ENCODE measurements at regions not wholly inside any gene's neighbourhood (a gene's known extent, or its start where the extent isn't known, plus 50 kb on each side); places are given as distances from the start of the nearest gene placed in this dataset.
"Not testable (repeated sequence)": the region's sequence is repeated elsewhere in the genome, so short reads cannot be mapped to it uniquely, and the experiment has no call there.

DNA sequence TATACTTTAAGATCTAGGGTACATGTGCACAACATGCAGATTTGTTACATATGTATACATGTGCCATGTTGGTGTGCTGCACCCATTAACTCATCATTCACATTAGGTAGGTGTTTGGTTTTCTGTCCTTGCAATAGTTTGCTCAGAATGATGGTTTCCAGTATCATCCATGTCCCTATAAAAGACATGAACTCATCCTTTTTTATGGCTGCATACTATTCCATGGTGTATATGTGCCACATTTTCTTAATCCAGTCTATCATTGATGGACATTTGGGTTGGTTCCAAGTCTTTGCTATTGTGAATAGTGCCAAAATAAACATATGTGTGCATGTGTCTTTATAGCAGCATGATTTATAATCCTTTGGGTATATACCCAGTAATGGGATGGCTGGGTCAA lies 747.1 kb upstream of the MEF2C start:
- not testable (repeated sequence) for DNase-seq (ENCODE audit: low spot score)

DNA sequence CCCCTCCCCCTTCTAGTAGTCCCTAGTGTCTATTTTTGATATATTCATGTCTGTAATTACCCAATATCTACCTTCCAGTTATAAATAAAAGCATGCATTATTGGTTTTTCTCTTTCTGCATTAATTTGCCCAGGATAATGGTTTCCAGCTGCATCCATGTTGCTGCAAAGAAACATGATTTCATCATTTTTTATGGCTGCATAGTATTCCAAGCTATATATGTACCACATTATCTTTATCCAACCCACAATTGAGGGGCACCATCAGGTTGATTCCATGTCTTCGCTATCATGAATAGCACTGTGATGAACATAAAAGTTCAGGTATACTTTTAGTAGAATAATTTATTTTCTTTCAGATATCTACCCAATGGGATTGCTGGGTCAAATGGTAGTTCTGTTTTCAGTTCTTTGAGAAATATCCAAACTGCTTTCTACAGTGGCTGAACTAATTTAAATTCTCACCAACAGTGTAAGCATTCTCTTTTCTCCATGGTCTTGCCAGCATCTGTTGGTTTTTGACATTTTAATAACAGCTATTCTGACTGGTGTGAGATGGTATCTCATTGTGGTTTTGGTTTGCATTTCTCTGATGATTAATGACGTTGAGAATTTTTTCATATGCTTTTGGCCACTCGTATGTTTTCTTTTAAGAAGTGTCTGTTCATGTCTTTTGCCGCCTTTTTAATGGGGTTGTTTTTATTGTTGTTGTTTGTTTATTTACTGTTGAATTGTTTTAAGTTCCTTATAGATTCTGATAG lies 746.1 kb upstream of the MEF2C start:
- no peak for DNase-seq (ENCODE audit: low spot score)

DNA sequence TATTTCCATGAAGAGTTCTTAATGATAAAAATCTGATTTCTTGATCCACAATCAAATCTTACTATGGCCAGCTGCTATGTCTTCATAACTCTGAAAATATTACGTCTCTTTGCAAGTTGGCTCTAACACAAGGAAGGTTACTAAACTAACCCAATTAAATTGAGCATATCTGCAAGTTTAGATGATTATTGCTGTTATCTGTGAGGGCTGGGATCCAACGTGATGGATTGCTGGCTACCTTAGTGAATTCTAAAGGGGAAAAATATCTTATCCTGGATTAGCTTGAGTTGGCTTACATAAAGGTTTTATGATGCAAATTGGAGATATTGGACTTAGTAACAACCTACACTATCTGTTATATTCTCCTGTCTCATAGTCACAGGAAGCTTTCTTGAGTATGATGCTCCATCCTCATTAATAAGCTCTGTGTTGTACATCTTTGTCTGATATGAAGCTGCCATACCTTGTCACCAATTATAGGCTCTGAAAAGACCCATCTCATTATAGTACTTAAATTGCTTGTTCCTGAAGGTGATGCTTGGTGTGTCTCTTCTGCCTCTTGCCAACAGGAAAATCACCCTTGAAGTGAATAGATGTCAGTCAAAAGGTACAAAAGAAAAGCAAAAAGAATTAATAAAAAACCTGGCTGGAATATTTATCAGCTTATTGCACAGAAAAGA lies 733.0 kb upstream of the MEF2C start:
- DNase-seq (ENCODE audit: low spot score), result no peak

DNA sequence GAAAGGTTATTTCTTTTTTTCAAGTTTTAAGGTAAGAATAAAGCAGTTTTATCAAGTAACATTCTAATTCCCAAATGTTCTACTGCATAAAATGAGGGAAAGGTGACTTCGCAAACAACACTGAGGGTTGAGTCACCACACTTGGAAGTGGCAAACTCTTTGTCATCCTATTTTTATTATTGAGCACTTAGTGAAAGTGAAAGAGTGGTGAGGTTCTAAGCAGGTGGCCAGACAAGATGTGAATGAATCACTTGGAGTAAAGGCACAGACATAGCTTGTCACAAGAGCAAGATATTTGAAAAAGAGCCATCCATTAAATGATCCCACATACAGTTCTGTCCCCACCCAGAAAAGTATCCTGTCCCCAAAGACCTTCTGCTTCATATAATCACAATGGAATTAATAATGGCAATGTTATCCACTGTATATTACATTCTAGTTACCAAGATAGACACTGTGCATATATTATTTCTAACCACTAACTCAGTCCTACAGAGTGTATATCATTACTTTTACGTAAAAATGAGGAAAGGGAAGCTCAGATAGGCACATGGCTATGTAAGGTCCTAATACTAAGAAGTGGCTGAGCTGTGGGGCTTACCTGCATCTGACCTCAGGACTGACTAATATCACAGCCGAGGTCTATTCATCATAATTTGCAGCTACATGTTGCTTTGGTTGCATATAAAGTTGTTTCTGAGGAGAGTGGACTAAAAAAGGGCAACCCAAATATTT lies 730.4 kb upstream of the MEF2C start:
- no peak for DNase-seq (ENCODE audit: low spot score)

GRCh38 chr5:89606939-89607534 lies 724.1 kb upstream of the MEF2C start:
- DNase-seq (ENCODE audit: low spot score), result no peak

GRCh38 chr5:89604342-89604741 lies 721.4 kb upstream of the MEF2C start:
- no peak for DNase-seq (ENCODE audit: low spot score)

- no peak for DNase-seq (ENCODE audit: low spot score)
Observed at GRCh38 chr5:89601880-89602279, 718.9 kb upstream of the MEF2C start.

DNA sequence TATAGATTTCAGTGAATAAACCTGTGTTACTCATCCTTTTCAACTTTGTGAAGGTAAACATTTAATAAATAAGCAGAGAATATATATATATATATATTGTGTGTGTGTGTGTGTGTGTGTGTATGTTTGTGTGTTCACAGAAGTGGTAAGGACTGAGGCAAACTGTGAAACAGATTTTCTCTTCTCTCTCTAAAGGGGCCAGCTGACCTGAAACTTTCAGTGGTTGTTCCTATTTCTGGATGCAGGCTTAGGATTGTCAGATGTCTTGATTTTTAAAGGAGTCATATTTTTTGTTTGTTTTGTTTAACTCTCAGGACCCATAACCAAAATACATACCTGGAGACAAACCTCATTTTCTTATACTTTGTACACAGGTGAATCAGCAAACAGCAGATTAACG lies 714.9 kb upstream of the MEF2C start:
- no peak for DNase-seq (ENCODE audit: low spot score)

- DNase-seq (ENCODE audit: low spot score), result no peak
Observed at GRCh38 chr5:89596821-89597220, 713.8 kb upstream of the MEF2C start.

DNA sequence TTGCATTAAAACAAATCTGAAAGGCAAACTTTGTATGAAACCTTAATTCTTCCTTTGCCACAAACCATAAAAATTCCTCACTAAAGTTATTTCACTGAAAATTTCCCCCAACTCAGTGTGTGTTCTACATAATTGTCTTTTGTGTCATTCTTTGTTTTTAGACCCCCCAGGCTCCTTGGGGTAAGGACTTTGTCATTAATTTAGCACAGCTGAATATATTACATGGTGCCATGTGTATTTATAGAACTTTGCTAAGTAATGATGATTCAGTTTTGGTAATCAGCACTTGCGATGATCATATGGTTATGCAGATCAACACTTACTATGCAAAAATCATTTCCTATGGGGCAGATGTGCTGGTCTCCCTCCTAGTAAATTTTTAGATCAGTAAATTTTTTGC lies 712.1 kb upstream of the MEF2C start:
- DNase-seq (ENCODE audit: low spot score), result no peak

DNA sequence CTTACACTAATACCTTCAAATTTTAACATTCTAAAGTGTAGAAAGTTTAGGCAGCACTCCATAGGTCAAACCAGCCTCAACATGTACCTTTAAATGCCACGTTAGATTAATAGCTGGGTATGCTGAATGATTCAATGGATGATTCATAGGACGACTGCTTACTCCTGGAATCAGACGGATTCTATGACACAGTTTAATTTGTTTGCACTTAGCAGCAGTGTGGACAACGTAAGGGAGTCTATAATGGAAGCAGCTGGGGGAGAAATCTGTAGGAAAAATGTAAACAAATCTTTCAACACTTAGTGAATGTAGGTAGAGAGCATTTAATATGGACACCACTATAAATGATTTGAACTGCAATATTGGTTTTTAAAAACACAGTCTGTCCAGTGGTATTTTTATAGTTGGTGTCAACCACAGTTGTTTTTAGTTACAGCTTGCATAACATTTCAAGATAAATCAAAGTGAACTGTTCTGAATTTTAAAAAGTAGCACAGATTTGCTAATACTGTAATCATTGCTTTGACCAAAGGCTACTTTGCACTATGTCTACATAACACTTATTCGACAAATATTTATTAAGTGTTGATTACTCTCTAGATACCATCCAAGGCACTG lies 701.5 kb upstream of the MEF2C start:
- no peak for DNase-seq (ENCODE audit: low spot score)

DNA sequence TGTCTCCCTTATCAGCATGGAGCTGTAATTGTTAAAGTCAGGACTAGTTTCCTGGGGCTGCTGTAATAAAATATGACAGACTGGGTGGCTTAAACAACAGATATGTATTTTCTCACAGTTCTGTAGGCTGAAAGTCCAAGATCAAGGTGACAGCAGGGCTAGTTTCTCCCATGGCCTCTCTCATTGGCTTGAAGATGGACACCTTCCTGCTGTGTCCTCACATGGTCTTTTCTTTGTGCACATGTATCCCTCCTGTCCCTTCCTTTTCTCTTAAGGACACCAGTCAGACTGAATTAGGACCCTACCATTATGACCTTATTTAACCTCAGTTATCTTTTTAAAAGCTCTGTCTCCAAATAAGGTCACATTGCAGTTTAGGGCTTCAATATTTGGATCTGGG lies 700.5 kb upstream of the MEF2C start:
- no peak for DNase-seq (ENCODE audit: low spot score)

DNA sequence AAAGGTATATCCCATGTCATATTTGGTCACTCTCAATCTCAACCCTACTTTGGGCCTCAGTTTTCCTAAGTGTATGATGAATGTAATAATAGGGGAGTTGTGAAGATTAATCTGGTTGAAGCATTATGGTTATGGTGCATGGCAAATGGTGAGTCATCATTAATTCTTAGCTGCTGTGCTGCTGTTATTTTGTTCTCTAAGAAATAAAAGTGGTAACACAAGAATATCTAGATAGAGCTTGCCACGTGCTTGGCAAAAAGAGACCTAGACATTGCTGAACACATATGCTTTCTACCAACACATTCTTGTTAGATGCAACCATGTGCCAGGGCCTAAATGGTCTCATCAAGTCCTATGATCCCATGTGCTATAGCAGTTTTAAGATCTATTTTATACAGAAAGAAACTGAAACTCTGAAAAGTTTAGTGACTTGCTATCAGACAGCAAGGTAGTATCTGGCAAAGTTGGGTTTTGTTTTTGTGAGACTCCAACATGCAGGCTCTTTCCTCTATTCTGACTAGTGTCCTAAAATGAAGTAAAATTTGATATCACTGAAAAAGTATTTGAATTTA lies 699.9 kb upstream of the MEF2C start:
- DNase-seq (ENCODE audit: low spot score), result no peak

GRCh38 chr5:89580976-89581375 lies 698.0 kb upstream of the MEF2C start:
- DNase-seq (ENCODE audit: low spot score), result no peak

- DNase-seq (ENCODE audit: low spot score), result no peak
Observed at GRCh38 chr5:89575319-89575718, 692.3 kb upstream of the MEF2C start.

DNA sequence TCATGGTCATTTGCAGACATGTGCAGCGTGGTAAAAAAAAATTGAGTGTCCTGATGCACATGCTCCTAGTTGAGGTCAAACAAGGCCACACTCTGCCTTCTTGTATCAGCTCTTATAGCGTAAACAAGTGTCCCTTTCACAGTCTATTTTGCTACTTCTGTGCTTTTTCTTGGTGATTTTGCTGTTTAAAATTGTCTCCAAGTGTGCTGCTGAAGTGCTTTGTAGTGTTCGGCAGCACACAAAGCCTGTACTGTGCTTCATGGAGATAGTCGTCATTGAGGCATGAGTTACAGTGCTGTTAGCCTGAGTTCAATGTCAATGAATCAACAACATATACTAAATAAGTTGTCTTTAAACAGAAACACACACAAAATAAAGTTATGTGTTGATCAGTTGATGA lies 690.4 kb upstream of the MEF2C start:
- DNase-seq (ENCODE audit: low spot score), result no peak

DNA sequence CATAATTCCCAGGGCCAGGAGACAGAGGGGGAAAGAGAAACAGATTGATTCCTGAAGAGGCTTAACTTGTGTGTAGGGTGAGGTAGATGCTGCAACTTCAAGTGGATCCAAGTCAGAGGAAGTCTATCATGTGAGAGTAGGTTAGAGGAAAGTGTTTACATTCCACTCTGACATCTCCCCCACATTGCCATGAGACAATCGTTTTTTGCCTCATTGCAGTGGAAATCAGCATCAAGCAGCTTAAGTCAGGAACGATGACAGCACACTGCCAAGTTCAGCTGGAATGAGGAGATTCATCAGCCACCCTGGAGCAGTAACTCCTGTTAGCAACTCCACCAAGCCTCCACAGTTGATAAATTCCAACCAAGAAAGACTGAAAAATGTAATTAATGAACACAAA lies 689.7 kb upstream of the MEF2C start:
- DNase-seq (ENCODE audit: low spot score), result no peak

- DNase-seq (ENCODE audit: low spot score), result no peak
Observed at GRCh38 chr5:89570557-89570956, 687.6 kb upstream of the MEF2C start.

GRCh38 chr5:89566340-89566739 lies 683.4 kb upstream of the MEF2C start:
- no peak for DNase-seq (ENCODE audit: low spot score)

DNA sequence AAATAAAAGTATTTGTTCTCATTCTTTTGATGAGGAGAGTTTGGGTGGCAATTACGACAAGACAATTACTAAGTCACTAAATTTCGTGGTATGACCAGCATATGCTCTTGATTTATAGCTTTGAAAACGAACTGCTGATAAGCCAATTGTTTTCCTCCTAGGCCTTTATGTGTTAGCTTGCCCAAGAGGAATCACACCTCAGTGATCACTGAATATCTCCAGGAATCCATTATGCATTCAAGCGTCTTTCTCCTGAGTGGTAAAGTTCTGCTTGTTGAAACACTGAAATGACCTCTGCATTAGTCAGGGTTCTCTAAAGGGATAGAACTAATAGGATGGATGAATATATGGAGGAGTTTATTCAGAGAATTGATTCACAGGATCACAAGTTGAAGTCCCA lies 677.7 kb upstream of the MEF2C start:
- DNase-seq (ENCODE audit: low spot score), result no peak

DNA sequence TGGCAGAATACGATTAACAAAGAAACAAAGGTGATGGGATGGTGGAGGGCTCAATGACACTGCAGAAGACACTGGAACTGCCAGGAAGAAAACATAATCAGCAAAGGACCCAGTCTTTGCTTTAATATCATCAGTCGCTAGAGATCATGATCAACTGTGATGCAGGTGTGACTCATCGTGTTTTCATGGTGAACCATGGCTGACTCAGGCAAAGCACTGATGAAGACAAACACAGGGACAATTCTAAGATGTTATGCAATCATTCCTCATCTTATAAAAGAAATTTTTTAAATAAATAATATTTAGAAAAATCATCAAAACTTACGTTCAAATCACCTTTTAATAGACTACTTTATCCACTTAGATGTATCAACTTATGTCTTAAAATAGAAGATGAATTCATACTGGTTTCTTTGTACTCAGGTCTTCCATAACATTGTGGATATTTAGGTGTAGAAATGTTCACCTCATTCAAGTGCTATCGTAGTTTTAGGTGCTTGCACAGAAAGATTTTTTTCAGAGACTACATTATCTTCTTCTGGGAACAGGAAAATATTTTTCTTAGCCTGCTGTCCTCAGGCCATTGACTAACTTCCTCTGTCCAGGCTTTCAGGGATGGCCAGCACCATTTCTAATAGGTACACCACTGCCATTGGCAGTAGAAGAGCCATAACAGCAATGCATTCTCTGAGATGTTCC lies 673.4 kb upstream of the MEF2C start:
- no peak for DNase-seq (ENCODE audit: low spot score)
